Posterior cingulate gyrus (tissue), 11 donors: ENCODE measurements at regions not wholly inside any gene's neighbourhood (a gene's known extent, or its start where the extent isn't known, plus 50 kb on each side); places are given as distances from the start of the nearest gene placed in this dataset.
A peak's percentile ranks its signal among the peaks of the same experiment; 100 is the strongest.
"Not testable (repeated sequence)": the region's sequence is repeated elsewhere in the genome, so short reads cannot be mapped to it uniquely, and the experiment has no call there.

Experiments
- DNase-seq, 10 donors: peaks; one replicate each; pipeline versions ENCODE4 v3.0.0 to v3.0.0-alpha.2; 2020 to 2021; ENCODE audit warnings: mixed read lengths in 3 of 10
- intact Hi-C: fragments of 100-400 bp; cut with DNase I; formaldehyde crosslinking; loops from one replicate; pipeline ENCODE4 v1.15.1; 2023

DNA sequence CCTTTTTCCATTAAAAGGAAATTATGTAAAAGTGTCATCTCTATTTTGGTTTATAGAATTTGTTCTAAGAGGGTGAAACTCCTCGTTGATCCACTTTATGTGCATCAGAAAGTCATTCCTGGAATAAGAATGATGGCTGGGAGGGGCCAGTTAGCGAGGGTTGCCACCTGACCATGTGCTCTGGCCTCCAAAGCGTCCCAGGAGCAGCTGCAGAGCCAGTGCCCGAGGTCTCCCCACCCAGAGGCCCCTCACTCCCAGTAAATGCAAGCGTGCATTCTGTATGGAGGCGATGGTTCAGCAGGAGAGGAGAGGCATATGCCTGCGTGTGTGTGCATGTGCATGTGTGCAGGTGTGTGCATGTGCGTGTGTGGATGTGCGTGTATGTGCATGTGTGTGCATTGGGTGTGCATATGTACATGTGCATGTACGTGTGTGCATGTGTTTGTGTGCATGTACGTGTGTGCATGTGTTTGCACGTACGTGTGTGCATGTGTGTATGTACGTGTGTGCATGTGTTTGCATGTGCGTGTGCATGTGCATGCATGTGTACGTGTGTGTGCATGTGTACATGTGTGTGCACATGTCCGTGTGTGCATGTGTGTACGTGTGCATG lies 345.8 kb downstream of the TEX29 start:
- intact Hi-C loops: no loop called here
- no peak for DNase-seq

DNA sequence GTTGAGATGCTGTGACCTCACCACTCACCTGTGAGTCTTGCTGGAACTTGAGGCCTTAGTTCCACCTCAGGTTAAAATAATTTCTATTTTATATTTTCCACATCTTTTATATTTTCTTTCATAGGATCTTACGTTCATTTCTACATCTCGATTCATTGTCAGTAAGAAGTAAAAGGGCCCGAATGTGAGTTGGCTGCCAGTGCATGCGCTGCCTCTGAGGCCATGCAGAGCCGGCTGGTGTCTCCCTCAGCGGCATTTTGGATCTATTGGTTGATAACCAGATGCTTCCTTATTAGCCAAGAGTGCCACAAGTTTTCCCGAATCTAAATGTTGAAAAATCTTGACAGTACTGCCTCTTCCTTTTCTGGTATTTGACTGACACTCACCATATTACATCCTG lies 347.3 kb downstream of the TEX29 start:
- intact Hi-C loops: no loop called here
- peak in 1 of 10 donors; percentile 74 for DNase-seq

DNA sequence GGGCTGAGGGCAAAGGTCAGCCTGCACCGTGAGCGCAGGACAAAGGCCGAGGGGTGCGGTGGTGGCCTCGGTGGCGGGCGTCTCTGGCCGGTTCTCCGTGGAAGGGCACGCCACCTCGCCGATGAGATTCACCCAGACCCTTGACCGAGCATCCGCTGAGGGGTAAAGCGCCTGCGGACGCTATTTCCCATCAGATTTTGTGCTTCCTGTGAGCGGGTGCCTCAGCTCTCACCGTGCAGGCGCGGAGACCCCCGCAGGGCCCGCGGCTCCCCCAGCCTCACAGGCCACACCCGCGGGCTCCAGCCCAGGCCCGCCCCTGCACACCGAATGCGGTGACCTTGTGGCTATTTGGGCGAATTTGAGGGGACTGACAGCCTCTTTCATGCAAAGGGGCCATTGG lies 348.0 kb downstream of the TEX29 start:
- DNase-seq: peak in 1 of 10 donors; percentile 43

DNA sequence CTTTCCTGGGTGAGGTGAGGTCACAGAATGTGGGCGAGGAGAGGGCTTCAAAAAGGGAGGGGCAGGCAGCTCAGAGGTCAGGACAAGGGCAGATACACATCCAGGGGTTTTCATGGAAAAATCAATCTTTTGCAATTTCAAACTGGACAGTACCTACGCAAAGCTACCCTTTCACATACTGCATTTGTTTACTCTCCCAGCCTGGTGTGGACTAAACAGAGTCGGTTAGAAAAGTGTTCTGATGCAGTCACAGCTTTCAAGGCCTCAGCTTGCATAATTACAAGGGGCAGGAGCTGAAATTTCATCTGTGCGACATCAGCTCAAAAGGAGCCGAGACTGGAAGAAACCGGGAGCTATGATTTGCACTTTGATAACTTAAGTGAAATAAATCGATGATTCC lies 351.8 kb downstream of the TEX29 start:
- DNase-seq, intact Hi-C loops: not testable (repeated sequence)

More for the DNA sequence above, 348.0 kb downstream of the TEX29 start:
- intact Hi-C loops: no loop called here

DNA sequence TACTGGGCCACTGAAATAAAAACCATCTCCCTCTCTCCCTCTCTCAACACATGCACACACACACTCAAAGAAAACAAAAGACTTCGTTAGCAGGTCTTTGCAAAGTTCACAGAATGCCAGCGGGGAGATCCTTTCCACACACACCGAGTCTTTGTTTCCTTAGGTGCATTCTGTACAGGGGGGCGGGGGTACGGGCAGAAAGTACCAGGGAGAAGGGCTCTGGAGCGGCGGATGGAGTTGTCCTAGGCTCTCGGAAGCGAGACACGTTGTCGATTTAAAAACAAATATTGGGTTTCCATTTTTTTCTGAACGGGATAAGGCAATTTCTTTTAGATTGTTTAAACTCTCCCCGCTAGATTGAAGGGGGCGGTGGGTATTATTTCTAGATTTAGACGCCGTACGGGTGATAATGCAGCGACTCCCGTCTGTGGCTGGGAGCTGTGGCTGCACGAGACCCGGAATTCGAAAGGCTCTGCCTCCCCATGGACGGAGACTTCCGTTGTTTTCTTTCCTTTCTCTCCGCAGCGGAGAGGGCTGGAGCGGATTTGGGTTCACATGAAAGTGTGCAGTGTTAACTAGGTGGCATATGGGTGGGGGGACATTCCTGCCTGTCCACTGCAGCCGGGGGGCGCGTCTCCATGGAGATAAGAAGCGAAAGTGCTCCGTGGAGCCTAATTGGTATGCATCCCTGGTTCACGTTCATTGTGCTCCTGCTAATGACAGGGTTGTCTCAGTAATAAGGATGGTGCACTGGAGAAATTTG lies 357.9 kb downstream of the TEX29 start:
- DNase-seq, intact Hi-C loops: not testable (repeated sequence)

DNA sequence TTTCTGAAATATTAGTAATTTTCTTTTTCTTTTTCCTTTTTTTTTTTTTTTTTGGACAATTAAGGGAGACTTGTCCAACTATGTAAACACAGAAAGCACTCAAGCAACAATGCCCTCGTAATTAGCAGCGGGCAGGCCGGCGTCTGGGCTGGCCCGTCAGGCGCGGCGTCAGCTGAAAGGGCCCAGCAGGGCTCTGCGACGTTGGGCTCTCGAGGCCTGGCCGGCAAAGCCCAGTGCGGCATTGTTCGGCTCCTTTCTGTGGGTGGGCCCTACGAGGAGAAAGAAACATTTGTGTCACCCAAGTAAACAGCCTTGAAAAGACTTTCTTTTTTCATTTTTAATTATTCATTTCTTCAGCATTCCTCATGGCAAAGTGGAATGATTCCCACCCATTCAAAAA lies 359.2 kb downstream of the TEX29 start:
- intact Hi-C loops, DNase-seq: not testable (repeated sequence)

DNA sequence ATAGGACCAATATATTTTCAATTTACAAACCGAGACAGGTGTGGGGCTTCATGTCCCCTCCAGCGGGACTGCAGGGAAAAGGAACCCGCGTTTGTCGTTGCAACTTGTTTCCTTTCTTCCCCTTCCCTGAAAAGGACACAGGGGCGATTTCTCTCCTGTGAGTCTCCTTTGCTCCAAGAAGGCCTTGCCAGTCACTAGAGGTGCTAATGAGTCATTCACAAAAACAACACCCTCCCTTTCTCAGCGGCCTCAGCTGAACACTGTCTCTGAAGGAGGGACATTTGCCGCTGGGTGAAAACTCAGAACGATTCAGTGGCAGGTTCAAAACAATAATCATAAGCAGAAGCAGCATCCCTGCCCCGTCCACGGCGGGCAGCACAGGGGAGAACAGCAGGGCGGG lies 359.7 kb downstream of the TEX29 start:
- intact Hi-C loops: not testable (repeated sequence)

DNA sequence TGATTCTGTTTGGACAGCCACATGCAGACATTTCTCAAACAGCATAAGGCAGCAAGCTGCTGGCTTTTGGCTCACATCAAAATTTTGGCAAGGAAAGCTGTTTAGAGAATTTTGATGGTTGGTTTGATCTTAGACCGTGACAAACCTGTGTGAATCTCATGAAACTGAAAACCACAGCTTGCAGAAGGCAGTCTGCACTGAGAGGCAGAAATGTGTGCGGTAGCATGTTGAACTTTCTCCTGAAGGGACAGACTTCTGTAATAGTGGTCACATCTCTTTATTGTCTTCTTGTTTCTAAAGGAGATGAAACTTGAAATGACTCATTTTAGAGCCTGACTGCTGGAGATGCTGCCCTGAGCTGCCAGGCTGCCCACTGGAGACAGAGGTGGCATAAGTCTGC lies 371.6 kb downstream of the TEX29 start:
- intact Hi-C loops, DNase-seq: not testable (repeated sequence)

More for the DNA sequence above, 359.7 kb downstream of the TEX29 start:
- DNase-seq: not testable (repeated sequence)

DNA sequence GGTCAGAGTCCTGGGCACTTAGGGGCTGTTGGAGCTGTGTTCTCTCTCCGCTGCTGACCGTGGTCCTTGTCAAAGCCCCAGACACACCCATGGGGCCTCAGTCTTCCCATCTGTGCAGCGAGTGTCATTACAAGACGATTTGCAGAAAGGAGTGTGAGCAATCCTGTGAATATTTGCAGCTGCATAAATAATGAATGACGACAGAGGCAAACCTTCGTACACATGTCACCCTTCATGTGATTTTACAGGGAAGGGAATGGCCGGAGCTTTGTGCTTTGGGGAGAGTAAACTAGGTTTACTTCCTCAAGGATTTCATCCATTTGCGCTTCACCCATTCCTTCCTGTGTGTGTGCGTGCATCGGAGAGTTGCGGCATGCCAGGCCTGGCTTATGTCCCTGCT lies 370.8 kb upstream of the SOX1 start:
- intact Hi-C loops: not testable (repeated sequence)

DNA sequence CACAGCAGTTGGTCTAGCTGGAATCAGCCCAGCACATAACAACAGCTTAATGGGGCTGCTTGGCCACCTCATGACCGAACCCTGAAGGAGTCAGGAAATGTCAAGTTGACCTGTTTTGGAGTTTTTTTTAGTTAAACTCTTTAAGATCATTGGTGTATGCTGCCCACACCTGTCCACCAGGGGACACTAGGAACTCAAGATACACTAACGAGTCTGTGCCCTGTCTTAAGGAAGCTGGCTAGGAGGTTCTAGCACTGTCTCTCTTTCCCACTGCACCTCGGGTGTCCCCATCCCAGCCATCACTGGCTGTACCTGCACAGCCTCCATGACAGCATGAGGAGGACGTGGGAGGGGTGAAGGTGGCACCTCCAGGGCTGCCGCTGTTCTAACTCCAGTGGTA lies 364.9 kb upstream of the SOX1 start:
- intact Hi-C loops, DNase-seq: not testable (repeated sequence)

More for the DNA sequence above, 370.8 kb upstream of the SOX1 start:
- not testable (repeated sequence) for DNase-seq
